GM12872 (cell line): ENCODE measurements at regions not wholly inside any gene's neighbourhood (a gene's known extent, or its start where the extent isn't known, plus 50 kb on each side); places are given as distances from the start of the nearest gene placed in this dataset.

Experiments
- TF ChIP-seq, protein P1 (sequence below): IDR thresholded peaks from 3 replicates; pipeline ENCODE4 v1.5.1; 2011; ENCODE audit warnings: low read depth, mild to moderate bottlenecking, low read length, moderate library complexity; ENCODE audit not compliant: insufficient read depth

- TF ChIP-seq, protein P1, sequence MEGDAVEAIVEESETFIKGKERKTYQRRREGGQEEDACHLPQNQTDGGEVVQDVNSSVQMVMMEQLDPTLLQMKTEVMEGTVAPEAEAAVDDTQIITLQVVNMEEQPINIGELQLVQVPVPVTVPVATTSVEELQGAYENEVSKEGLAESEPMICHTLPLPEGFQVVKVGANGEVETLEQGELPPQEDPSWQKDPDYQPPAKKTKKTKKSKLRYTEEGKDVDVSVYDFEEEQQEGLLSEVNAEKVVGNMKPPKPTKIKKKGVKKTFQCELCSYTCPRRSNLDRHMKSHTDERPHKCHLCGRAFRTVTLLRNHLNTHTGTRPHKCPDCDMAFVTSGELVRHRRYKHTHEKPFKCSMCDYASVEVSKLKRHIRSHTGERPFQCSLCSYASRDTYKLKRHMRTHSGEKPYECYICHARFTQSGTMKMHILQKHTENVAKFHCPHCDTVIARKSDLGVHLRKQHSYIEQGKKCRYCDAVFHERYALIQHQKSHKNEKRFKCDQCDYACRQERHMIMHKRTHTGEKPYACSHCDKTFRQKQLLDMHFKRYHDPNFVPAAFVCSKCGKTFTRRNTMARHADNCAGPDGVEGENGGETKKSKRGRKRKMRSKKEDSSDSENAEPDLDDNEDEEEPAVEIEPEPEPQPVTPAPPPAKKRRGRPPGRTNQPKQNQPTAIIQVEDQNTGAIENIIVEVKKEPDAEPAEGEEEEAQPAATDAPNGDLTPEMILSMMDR: no peak
Observed at GRCh38 chr2:2880938-2881337, 496.7 kb downstream of the EIPR1 start.

DNA sequence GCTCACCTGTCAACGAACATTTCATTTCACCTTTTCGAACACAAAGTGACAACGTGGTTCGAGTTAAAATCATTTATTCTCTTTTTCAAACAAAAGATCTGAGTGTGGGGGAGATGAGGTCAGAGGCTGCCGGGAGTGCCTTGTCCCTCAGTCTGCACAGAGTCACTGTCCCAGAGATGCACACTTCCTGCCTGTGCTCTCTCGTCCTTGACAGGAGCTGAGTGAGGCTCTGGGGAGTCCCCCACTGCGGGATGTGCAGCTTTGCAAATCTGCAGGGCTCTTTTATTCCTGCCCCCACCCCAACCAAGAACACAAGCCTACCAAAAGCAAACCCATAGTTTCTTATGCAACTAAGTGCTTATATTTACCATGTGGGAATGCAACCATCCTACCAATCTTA, 497.8 kb downstream of the EIPR1 start:
- TF ChIP-seq, protein P1: no peak

DNA sequence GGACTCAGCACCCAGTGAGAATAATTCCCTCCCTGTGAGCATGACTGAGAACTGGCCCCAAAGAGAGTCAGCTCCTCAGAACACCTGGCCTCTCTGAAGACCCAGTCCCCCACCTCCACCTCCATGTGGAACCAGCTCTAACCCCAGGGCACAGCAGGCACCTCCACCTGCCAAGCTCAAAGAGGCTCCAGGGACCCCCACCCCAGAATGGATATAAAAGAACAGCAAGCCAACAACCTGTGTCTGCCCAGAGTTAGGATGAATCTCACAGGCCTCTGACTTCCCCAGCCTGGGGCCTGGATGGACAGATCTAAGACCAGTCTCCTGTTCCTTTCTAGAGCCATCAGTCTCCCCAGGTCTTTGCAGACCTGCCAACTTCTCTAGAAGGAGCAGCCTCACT, 498.5 kb downstream of the EIPR1 start:
- TF ChIP-seq, protein P1: no peak

DNA sequence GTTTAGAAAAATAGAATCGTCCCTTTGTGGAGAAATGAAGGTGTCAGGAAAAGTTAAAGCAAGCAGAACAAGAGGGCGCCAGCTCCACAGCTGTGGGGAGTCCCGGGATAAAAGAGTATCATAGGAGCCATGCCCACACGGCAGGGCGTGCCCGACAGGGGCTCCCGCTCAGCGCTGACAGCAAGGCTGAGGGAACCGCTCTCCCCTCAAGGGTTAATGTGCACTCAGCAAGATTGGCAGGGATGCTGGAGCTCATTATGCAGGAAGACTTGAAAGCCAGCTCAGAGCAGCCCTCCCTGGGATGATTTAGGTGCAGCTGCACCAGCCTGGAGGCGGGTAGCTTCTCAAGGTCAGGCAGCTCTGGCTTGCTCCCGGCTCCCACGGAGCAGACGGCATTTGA, 500.2 kb downstream of the EIPR1 start:
- TF ChIP-seq, protein P1: no peak

- TF ChIP-seq, protein P1: no peak
Observed at GRCh38 chr2:2876331-2877221, 501.0 kb downstream of the EIPR1 start.

- TF ChIP-seq, protein P1: no peak
Observed at GRCh38 chr2:2875831-2876230, 501.8 kb downstream of the EIPR1 start.

GRCh38 chr2:2875296-2875695, 502.3 kb downstream of the EIPR1 start:
- TF ChIP-seq, protein P1: no peak
